ENCODE measurements at regions not wholly inside any gene's neighbourhood (a gene's known extent, or its start where the extent isn't known, plus 50 kb on each side); places are given as distances from the start of the nearest gene placed in this dataset.

DNA sequence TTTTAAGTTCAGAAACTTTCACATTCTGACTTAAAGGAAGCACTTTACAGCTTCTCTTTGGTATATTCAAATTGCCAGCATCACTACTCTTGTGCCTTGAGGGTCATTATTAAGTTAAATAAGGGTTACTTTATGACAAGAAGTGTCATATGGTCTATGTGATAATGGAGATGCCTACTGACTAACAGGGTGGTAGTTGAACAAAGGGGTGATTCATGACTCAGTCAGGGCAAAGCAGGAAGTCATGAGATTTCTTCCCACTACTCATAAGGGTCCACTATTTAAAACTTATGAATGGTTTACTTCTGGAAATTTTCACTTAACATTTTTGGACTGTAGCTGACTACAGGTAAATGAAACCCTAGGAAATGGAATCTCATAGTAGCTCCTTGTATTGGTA, 938.3 kb upstream of the PTPRD start:
- no peak for DNase-seq (ENCODE audit: low read depth)

GRCh38 chr9:11558043-11558442, 945.2 kb upstream of the PTPRD start:
- DNase-seq (ENCODE audit: low read depth) = no peak
- no peak for TF ChIP-seq CTCF (IDR thresholded peaks at IDR 0.05; ENCODE audit: insufficient read depth, low read depth, low read length)
- H3K4me3 ChIP-seq (ENCODE audit: low read depth, low read length) = no peak overlapping the region

More for the DNA sequence above, 938.3 kb upstream of the PTPRD start:
- no peak for TF ChIP-seq CTCF (IDR thresholded peaks at IDR 0.05; ENCODE audit: insufficient read depth, low read depth, low read length)
- H3K4me3 ChIP-seq (ENCODE audit: low read depth, low read length) = no peak overlapping the region

GRCh38 chr9:11559001-11559776, 946.4 kb upstream of the PTPRD start:
- H3K4me3 ChIP-seq (ENCODE audit: low read depth, low read length) = no peak overlapping the region
- DNase-seq (ENCODE audit: low read depth) = no peak
- no peak for TF ChIP-seq CTCF (IDR thresholded peaks at IDR 0.05; ENCODE audit: insufficient read depth, low read depth, low read length)

GRCh38 chr9:11577522-11577921, 964.7 kb upstream of the PTPRD start:
- no peak overlapping the region for H3K4me3 ChIP-seq (ENCODE audit: low read depth, low read length)
- no peak for DNase-seq (ENCODE audit: low read depth)
- TF ChIP-seq CTCF (IDR thresholded peaks at IDR 0.05; ENCODE audit: insufficient read depth, low read depth, low read length) = no peak

- TF ChIP-seq CTCF (IDR thresholded peaks at IDR 0.05; ENCODE audit: insufficient read depth, low read depth, low read length) = no peak
- no peak overlapping the region for H3K4me3 ChIP-seq (ENCODE audit: low read depth, low read length)
- DNase-seq (ENCODE audit: low read depth) = no peak
Observed at GRCh38 chr9:11595756-11596155, 983.0 kb upstream of the PTPRD start.

DNA sequence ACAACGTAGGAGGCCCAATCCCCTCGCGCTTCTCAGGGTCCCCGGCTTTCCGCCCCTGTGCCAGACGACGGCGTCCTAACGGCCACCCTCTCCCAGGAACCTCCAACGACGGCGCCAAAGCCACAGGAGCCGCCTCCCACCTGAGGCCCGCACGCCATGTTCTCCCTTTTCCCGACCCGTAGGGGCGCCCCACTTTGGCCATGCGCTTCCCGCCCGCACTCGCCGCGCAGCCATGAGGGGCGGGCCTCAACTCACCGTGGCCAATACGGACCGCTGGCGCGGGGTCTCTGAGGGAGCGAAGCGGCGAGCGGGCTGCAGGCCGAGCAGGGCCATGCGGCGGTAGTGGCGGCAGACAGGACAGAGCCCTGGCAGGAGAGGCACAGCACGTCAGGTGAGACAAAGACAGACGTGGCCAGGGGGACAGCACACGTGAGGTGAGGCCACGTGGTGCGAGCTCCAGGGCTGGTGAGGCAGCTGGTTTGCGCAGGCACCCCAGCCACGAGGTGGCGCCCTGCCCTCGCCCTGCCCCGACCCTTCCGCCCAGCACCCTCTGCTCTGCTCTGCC, 1005.5 kb upstream of the PTPRD start:
- DNase-seq (ENCODE audit: low read depth) = no peak
- no peak overlapping the region for H3K4me3 ChIP-seq (ENCODE audit: low read depth, low read length)
- no peak for TF ChIP-seq CTCF (IDR thresholded peaks at IDR 0.05; ENCODE audit: insufficient read depth, low read depth, low read length)
